HG03108 (cell line): ENCODE measurements at regions not wholly inside any gene's neighbourhood (a gene's known extent, or its start where the extent isn't known, plus 50 kb on each side); places are given as distances from the start of the nearest gene placed in this dataset.
"Not testable (repeated sequence)": the region's sequence is repeated elsewhere in the genome, so short reads cannot be mapped to it uniquely, and the experiment has no call there.

ENCODE experiments used
- ATAC-seq: cut with Tn5 transposase; IDR thresholded peaks from one replicate; pipeline ENCODE4 v1.9.1; 2021; ENCODE audit warnings: moderate library complexity; ENCODE audit not compliant: unreplicated experiment

DNA sequence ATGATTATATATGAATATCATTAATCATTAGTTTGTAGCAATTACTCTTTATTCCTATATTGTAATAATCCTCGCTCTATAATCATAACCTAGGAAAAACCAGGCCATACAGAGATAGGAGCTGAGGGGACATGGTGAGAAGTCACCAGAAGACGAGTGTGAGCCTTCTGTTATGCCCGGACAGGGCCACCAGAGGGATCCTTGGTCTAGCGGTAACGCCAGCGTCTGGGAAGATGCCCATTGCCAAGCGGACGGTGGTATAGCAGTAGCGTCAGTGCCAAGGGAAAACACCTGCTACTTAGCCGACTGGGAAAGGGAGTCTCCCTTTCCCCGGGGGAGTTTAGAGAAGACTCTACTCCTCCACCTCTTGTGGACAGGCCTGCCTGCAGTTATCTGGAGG, 1347.6 kb downstream of the GATA3 start:
- not testable (repeated sequence) for ATAC-seq

- not testable (repeated sequence) for ATAC-seq
Observed at GRCh38 chr10:9402507-9403195, 1348.2 kb downstream of the GATA3 start.

DNA sequence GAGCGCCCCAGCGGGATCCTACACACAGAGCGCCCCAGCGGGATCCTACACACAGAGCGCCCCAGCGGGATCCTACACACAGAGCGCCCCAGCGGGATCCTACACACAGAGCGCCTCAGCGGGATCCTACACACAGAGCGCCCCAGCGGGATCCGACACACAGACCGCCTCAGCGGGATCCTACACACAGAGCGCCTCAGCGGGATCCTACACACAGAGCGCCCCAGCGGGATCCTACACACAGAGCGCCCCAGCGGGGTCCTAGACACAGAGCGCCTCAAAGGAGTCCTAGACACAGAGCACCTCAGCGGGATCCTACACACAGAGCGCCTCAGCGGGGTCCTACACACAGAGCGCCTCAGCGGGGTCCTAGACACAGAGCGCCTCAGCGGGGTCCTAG, 1352.7 kb downstream of the GATA3 start:
- not testable (repeated sequence) for ATAC-seq

DNA sequence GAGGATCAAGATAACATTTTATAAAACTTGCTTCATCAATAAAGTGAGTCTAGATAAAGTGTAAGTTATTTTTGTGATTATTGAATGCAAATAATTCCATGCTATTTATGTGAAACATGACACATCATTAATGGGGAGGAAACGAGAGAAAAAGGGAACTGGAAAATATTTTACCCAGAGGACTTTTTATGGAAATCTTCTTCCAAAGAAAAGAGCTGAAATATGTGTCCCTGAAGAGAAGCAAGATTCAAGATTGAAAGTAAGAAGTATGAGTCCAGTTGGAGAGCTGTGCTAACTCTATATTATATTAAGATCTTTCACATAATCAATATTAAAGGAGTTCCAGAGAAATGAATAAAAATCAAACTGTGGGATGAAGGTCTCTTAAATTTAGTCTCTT, 1361.8 kb downstream of the GATA3 start:
- no peak for ATAC-seq

- ATAC-seq: no peak
Observed at GRCh38 chr10:9419757-9420156, 1365.3 kb downstream of the GATA3 start.

DNA sequence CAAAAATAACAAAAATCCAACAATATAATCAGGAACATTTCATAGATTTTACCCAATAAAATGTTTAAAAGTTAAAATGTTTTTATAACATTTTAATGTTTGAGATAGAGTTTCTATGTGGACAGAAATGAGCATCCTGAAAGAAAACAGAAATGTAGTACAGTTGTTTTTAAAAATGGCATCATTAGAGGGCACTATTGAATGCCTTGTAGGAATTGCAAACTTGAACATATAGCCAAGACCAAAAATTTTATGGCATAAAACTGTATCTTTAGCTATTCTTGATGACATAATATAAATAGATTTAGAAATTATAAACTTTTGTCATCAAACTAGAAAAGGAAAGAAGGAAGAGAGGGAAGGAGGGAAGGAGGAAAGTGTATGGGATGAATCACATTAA, 1372.7 kb downstream of the GATA3 start:
- no peak for ATAC-seq

- ATAC-seq: no peak
Observed at GRCh38 chr10:9437131-9437530, 1382.6 kb downstream of the GATA3 start.

DNA sequence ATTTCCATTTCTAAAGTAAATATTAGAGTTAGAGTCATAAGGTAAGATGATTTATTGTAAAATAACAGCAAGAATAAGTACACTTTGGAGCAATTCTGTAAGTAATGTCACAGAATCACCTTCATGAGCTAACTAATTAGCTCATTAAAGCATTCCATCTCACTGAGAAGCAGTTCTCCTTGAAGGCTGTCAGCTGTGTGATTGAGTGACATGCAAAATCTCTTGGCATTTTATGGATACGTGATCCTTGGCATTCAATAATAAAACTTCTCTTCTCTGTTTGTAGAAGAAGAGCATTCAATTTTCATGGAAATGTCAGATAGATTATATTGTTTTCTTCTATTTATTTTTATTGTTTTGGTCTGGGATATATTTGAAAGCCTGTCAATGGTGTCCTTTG, 1389.3 kb downstream of the GATA3 start:
- ATAC-seq: no peak

DNA sequence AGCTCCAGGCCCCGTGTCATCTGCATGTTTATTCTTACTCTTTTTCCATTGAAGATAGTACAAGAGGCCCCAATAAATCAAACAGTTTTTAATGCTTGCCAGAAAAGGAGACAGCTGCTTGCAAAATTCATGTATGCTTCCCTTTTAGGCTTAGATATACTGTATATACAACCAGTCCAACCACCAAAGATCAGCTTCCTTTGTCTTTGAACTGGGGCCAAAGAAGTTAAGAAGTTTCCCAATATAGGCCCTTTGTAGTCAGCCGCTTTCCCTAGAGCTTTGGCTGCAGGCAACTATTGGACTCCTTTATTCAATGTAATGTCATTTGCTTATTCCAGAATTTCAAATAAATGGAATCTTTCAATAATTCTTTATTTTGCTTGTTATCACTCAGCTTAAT, 1395.0 kb downstream of the GATA3 start:
- no peak for ATAC-seq

DNA sequence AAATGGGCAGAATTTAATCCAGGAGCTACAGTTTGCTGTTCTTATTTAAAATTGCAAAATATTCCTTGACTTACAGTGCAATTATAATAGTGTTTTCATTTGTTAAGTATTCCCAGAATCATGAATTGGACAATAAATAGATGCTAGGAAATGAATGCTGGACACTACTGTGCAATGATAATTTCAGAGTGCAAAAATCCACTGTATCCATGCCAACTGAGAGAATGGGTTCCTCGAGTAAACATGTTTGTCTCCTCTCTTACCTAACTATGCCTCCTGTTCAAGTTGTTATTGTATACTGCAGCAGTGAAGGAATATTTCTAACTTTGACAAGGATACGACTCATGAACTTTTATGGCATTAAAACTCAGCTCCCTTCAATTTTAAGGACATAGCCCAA, 1396.3 kb downstream of the GATA3 start:
- ATAC-seq: no peak

- no peak for ATAC-seq
Observed at GRCh38 chr10:9451211-9451773, 1396.8 kb downstream of the GATA3 start.

GRCh38 chr10:9452056-9452455, 1397.6 kb downstream of the GATA3 start:
- no peak for ATAC-seq

DNA sequence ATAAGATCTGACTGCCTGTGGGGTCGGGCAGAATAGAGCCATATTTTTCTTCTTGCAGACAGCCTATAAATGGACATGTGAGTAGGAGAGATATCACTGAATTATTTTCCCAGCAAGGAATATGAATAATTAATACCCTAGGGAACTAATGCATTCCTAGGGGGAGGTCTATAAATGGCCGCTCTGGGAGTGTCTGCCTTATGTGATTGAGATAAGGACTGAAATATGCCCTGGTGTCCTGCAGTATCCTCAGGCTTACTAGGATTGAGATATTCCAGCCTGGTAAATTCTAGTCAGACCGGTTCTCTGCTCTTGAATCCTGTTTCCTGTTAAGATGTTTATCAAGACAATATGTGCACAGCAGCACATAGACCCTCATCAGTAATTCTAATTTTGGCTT, 1399.4 kb downstream of the GATA3 start:
- not testable (repeated sequence) for ATAC-seq

- ATAC-seq: no peak
Observed at GRCh38 chr10:9469663-9470205, 1415.2 kb downstream of the GATA3 start.

- ATAC-seq: no peak
Observed at GRCh38 chr10:9470581-9470980, 1416.1 kb downstream of the GATA3 start.

GRCh38 chr10:9501944-9502343, 1447.5 kb downstream of the GATA3 start:
- ATAC-seq: no peak

DNA sequence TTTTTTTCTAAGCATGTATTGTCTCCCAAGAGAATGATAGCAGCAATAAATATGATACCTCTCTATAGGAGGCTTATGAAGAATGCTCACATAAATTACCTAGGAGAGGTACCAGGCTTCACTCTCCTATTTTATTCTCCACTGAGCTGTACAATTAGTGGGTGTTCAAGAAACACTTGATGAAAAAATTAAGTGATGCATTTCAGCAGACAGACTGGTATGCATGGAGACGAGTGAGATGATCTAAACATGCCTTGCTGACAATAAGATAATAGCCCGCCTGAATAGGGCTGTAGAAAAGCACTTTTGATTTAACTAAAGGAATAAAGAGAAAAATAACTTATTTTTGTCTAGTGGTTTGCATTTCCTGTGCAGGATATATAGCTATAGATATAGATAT, 1449.7 kb downstream of the GATA3 start:
- no peak for ATAC-seq

GRCh38 chr10:9505546-9505945, 1451.1 kb downstream of the GATA3 start:
- ATAC-seq: no peak

DNA sequence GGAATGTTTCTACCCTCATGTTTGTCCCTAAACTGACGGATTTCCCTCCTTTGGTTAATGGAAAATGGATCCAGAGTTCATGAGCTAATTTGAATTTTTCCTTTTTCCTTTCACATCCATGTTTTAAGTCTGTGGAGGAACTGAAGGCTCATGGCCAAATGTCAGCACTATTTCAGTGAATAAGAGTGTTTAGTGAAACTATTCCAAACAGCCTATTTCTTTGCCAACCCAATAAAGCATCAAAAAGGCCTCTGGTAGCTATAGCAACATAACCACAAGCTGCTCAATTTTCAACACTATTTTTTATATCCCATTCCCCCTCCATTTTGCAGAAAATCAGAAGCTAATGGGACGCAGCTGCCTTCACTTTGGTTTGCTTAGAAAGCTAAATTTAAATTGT, 1454.1 kb downstream of the GATA3 start:
- ATAC-seq: no peak

DNA sequence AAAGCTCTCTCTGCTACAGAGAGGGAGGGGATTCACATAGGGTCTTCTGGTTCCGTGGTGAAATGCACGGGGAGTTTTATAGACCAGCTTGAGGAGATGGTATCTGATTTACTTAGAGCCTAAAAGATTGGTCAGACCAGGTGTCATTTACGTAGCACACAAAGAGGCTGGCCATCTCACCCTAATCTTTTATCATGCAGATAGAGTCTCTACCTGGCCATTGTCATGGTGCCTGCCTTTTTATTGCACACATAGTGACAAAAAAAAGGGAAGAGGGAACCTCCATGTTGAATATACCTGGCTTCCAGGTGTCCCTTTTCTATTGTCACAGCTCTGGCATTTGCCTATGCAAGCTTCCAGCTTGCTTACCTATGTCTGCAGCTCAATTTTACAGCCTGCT, 1456.1 kb downstream of the GATA3 start:
- ATAC-seq: no peak

DNA sequence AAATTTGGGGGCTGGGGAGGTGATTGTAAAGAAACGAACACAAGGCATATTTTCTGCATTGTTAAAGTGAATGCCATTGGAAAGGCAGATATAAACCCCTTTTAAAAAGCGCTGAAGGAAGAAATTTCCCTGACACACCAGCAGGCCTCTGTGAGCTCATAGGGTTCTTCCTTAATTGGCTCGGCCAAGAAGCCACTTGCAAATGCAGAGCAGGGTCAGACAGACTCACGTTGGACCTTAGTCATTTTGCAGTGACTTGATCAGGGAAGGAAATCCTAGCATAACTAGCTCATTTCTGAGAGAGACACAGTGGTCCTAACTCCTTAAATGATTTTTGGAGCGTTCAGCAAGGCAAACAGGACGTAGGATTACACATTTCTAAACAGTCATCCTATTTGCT, 1461.4 kb downstream of the GATA3 start:
- ATAC-seq: no peak

DNA sequence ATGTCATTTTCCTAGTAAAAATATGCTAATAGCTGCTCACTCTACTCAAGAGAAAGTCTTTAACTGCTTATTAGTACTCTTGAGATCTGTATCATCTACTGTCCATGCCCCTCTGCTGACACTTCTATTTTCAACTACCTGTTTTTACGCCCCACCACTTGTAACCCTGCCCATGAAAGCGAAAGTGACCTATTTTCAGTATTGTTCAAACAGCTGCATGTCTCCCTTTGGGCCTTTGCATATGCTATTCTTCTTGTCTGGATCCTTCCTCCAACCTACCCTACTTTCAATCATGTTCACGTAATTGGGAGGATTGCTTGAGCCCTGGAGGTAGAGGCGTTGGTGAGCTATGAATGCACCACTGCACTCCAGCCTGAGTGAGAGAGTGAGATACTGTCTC, 1481.3 kb downstream of the GATA3 start:
- ATAC-seq: no peak

DNA sequence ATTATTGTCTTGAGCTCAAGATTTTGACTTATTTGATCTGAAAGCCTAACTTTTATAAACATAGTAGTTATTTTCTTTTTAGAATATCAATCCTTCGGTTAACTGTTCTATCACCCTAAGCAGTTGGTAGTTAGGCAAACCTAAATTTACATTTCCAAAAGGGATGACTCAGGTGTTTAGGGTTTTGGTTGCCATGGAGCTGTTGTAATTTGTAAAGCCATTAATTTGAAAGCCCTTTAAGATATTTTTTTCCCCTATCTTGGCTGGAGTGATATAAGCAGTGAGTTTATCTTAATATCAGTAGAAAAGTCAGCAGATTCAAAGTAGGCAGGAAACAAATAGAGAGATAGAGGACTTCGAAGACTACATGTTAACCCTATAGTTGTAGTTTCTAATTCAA, 1472.6 kb upstream of the CELF2 start:
- ATAC-seq: no peak
